ENCODE measurements at regions not wholly inside any gene's neighbourhood (a gene's known extent, or its start where the extent isn't known, plus 50 kb on each side); places are given as distances from the start of the nearest gene placed in this dataset.

DNA sequence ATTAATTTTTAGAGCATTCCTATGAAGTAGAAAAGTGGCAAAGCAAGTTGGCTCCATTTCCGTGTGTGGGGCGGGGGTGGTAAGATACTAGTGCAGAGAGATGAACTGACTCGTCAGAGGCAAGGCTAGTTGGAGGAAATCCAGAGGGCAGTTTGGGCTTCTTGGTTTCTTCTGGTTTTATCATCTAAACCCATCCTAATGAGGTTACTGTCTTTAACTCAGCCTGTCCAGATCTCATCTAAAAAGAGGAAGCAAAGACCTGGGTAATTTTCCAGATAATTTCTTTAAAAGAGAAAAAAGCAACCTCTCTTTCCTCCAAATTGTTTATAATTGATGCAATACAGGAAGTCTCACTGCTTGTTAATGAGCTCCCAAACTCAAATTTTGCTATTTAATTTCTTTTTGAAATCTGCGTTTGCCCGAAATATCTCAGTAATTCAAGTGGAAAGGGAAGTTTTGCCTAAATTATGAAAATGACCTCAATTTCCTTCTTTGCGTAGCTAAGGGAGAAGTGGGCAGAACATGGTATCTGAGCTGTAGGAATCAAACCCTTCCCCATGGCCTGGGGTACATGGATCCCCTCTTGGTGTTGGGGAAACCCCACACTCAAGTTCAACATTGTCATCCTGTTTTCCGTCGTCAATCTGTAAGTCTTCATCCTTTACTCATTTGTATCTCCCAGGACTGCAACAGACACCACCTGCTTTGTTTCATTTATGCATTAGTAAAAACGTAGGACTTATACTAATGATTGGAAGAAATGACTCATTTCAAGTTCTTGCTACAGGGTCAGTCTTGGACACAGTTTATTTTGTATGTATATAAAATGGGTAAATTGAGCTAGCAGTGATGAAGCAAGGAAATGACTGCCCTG, 89.1 kb upstream of the KLF7 start:
- intact Hi-C loops (cut with DNase I), result no loop called here
- no peak for DNase-seq

DNA sequence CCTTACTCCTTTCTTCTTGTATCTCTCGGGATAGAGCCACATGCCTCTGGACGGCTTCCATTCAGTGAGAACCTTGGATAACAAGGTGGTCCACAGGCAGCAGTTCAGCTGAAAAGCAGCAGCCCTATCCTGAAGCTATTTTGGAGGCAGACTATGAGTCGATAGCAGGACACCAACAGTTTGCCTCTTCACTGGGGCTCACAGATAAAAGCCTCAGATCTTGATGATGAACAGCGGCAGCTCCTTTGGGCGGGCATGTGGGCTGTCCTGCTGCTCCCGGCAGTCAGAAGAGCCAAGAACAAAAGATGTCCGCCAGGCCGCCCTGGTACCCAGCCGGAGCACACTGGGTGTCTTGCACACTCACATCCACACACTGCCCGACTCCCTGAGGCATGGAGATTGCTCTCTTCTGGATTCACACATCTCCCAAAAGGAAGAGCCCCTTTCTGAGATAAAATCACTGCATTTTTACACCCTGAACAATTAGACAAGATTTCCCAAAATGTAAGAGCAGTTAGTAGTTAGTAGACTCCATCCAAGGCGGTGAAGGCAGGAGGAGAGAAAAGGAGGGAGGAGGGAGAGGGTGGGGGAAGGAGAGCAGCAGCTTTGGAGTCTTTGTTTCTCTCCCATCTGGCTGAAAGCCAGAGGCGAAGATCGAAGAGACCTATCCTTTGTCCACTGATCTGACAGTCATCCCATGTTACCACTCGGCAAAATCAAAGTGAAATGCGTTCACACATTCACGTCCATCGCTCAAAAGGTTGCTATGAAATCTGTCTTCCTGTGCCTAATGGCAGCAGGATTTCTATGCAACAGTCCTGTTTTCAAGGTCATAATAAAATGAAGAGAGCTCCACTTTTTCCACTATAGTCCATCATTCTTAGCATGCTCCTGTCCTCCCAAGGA, 90.1 kb upstream of the KLF7 start:
- DNase-seq, result peak in 17 of 42 donors; percentile 14 to 66 (median 30)
- intact Hi-C loops (cut with DNase I), result no loop called here

DNA sequence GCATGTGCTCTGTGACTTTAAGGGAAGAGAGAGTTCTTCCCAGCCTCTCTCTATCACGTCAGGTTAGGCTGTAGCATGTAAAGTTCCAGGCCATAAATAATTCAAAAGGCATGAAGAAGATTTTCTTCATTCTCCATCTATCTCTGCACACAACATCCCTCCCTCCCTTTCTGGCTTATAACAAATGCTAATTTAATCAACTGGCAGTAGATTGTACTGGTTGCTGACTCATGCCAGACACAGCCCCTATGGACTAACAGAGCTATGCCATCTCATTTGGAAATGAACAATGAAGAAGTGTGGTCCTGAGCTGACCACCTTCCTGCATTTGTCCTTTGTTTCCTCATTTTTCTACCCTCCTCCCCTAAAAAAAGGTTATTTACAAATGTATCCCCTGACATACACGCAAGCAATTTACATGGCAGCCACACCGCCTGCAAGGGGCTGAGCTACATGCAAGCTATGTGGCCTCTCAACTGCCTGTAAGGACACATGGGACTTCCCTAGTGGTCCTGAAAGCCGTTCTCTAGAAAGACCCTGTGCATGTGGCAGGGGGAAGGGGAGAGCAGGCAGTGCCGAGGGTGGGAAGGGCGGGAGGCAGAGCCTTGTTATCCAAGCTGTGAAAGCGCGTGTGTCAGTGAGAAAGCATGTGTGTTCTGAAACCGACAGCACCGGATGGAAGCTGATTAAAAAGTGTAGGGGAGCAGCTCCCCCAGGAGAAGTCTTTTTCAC, 90.9 kb upstream of the KLF7 start:
- no peak for DNase-seq
- intact Hi-C loops (cut with DNase I), result no loop called here

GRCh38 chr2:207257251-207258250, 91.8 kb upstream of the KLF7 start:
- intact Hi-C loops (cut with DNase I), result no loop called here
- no peak for DNase-seq

DNA sequence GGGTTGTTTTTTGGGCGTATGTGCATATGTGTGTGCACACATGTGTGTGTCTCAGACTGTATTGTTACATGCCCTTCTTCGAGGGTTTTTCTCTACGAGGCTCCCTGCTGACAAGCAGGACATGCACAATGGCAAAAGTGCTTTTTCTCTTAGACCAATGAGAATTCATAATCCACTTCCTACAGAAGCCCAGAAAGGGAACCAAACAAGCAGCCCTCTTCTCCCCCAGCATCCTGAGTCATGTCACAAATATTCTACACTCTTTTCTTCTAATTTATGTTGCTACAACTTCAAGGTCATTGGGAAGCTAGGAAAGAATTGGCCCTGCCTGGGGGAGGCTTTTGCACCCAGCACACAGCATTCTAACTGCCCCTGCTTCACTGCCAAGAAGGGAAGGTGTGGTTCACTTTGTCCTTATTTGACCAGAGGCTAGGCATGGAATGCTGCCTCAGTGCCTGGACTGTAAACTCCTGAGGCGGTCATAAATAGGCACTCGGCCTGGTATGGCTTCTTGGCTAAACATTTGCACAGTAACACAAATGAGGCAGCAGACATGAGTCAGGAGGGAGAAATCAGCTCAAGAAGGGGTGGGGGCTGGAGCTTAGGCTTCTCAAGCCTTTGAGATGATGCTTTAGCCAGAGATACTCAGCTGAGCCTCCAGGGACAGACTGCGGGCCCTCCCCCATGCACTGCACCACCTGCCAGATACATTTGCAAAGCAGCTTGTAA, 92.7 kb upstream of the KLF7 start:
- intact Hi-C loops (cut with DNase I), result no loop called here
- DNase-seq, result peak in 7 of 42 donors; percentile 14 to 62 (median 32)

DNA sequence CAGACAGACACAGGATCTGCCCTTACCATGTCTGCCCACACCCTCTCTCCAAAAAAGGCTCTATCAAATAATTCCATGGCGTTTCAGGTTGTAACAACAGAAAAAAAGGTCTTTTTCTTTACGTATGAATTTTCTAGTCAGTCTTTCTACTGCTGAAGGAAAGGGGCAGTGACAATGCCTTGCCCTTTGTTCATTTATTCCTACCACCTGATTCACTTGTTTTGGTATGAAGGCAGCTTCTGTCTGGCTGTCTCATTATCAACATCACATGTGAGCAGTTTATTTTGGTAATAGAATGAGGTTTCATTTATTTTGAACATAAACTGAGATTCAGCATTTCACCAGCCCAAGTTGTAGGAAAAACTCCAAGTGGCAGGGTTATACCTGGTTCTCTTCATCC, 94.3 kb upstream of the KLF7 start:
- no peak for DNase-seq
- intact Hi-C loops (cut with DNase I), result no loop called here

GRCh38 chr2:207260947-207261346, 95.2 kb upstream of the KLF7 start:
- intact Hi-C loops (cut with DNase I), result no loop called here
- no peak for DNase-seq

DNA sequence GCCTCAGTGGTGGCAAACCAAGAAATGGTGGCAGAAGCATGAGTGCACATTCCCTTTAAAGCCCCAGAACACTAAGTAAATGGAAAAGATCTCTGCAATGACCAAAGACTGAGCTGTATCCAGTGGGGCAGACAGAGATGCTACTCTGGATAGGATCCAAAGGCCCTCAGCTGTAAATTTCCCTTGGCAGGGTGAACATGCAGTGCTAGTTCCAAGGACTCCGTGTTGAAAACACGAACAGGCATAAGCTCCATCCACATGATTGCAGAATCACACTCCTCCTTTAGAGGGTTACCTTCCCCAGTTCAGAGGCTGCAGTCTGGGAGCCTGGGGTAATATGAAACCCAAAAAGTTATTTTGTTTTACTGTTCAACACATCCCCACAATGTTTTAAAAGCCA, 98.6 kb upstream of the KLF7 start:
- DNase-seq, result no peak
- intact Hi-C loops (cut with DNase I), result no loop called here

DNA sequence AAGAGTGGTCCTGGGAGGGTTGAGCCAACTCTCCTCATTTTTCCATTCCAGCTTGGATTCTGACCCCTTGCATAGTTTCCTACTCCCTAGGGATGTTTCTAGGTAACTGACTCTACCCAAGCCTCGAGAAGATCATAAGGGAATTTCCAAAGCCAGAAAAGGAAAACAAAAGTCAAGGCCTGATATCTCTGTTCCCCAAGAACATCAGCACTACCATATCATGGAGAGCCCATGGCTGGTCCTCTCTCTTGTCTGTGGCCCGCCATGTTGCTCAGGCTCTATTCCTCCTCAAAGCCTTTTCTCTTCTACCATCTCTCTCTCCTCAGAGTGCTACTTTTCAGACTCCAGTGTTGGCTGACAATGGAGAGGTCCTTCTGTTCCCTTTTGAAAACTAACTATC, 99.6 kb upstream of the KLF7 start:
- no peak for DNase-seq
- intact Hi-C loops (cut with DNase I), result no loop called here

DNA sequence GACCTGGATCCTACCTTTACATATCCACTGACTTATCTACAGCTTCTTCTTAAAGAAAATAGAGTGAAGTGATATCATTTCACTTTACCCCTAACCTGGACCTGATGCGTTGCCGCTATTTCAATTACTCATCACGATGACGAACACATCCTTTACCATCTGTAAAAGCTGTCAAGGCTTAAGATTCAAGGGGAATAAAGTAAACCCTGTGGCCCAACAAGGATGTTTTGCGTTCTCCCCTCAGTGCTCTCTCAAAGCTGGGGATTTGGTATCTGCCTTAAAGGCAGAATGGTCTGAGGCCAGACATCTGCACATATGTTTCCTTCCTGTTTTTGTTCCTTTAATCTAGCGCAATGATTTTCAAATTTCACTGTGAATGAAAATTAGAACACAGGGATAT, 100.1 kb upstream of the KLF7 start:
- no peak for DNase-seq
- intact Hi-C loops (cut with DNase I), result no loop called here

DNA sequence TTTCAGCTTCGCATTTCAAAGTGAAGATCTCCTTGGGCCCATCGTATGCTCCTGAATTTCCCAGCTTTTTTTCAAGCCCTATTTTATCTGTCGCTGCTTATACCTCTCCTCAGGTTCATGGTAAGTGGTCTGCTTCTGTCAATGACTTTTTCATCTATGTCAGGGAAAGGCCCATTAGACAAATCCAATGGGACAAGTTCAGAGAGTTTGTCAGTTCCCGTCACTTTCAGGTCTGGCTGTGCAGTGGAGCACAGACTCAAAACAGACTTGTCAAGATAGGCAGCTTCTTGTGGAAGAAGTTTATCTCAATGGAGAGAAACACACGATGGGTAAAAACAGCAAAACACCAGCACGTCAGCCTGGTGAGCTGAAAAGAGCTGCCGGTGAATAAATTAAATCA, 100.9 kb upstream of the KLF7 start:
- intact Hi-C loops (cut with DNase I), result no loop called here
- DNase-seq, result no peak

GRCh38 chr2:207269038-207269437, 103.3 kb upstream of the KLF7 start:
- DNase-seq, result no peak
- intact Hi-C loops (cut with DNase I), result no loop called here

- intact Hi-C loops (cut with DNase I), result no loop called here
- DNase-seq, result no peak
Observed at GRCh38 chr2:207274530-207275189, 108.9 kb upstream of the KLF7 start.

- no peak for DNase-seq
- intact Hi-C loops (cut with DNase I), result no loop called here
Observed at GRCh38 chr2:207275779-207276178, 110.0 kb upstream of the KLF7 start.

DNA sequence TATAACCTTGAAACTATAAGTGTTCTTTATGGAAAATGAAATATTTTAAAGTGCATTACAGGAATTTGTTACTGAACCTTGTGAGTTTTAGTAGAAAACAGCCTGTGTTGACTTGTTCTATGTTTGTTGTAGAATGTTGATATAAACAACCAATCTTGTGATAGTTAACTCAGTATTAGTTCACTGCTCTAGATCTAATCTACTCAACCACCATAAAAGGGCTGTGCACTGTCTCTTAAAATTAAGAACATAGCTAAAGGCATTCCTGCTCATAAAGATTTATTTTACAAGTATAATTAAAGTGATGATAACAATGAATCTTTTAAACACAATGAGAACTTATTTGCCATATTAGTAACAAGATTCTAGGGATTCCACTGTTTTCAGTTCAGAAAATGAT, 110.5 kb upstream of the KLF7 start:
- intact Hi-C loops (cut with DNase I), result no loop called here
- no peak for DNase-seq

DNA sequence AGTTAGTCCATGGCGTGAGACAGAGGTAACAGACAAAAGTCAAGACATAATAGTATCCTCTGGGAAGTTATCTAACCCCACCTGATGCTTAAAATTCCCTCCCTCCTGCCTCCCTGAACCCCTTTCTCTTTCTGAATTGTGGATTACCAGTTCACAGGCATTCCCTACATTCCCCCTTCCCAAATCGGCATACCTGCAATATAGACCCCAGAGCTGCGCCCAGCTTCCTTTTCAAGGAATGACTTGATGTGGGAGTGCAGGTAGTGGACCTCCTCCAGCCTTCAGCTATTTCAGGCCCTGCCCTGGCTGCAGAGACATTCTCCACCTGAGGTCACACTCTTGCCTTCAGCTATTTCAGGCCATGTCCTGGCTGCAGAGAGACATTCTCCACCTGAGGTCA, 111.1 kb upstream of the KLF7 start:
- intact Hi-C loops (cut with DNase I), result no loop called here
- no peak for DNase-seq

- DNase-seq, result no peak
- intact Hi-C loops (cut with DNase I), result no loop called here
Observed at GRCh38 chr2:207279520-207279919, 113.8 kb upstream of the KLF7 start.
